NCI-H69 (cell line): ENCODE measurements at regions not wholly inside any gene's neighbourhood (a gene's known extent, or its start where the extent isn't known, plus 50 kb on each side); places are given as distances from the start of the nearest gene placed in this dataset.

Source experiments
- DNase-seq: peaks from one replicate; lab custom pipeline; 2025; lab: John Stamatoyannopoulos, UW

GRCh38 chr2:45275242-45275805, 266.1 kb upstream of the SIX2 start:
- peak; percentile 7 for DNase-seq

GRCh38 chr2:45274250-45274926, 265.1 kb upstream of the SIX2 start:
- peak; percentile 94 for DNase-seq

GRCh38 chr2:45273412-45274249, 264.4 kb upstream of the SIX2 start:
- peak; percentile 94 for DNase-seq

GRCh38 chr2:45272549-45273265, 263.5 kb upstream of the SIX2 start:
- DNase-seq, result peak; percentile 32

- DNase-seq, result peak; percentile 13
These were observed 260.0 kb upstream of the SIX2 start for GRCh38 chr2:45269149-45269793.

- DNase-seq, result no peak
These were observed 259.4 kb upstream of the SIX2 start for GRCh38 chr2:45268631-45269030.

GRCh38 chr2:45267062-45267792, 258.0 kb upstream of the SIX2 start:
- DNase-seq, result peak; percentile 27

- no peak for DNase-seq
These were observed 256.1 kb upstream of the SIX2 start for GRCh38 chr2:45265336-45265735.

- no peak for DNase-seq
These were observed 255.3 kb upstream of the SIX2 start for GRCh38 chr2:45264227-45265225.

GRCh38 chr2:45263147-45263546, 253.9 kb upstream of the SIX2 start:
- DNase-seq, result peak; percentile 58

- DNase-seq, result peak; percentile 8
These were observed 252.5 kb upstream of the SIX2 start for GRCh38 chr2:45261746-45262145.

- no peak for DNase-seq
These were observed 251.7 kb upstream of the SIX2 start for GRCh38 chr2:45260946-45261345.

GRCh38 chr2:45259547-45260160, 250.4 kb upstream of the SIX2 start:
- no peak for DNase-seq

GRCh38 chr2:45259138-45259537, 249.9 kb upstream of the SIX2 start:
- DNase-seq, result peak; percentile 63

GRCh38 chr2:45258311-45258710, 249.1 kb upstream of the SIX2 start:
- DNase-seq, result peak; percentile 30

GRCh38 chr2:45257820-45258219, 248.6 kb upstream of the SIX2 start:
- no peak for DNase-seq

GRCh38 chr2:45256867-45257641, 247.8 kb upstream of the SIX2 start:
- peak; percentile 83 for DNase-seq

- DNase-seq, result no peak
These were observed 247.1 kb upstream of the SIX2 start for GRCh38 chr2:45256173-45256866.
